ENCODE measurements at regions not wholly inside any gene's neighbourhood (a gene's known extent, or its start where the extent isn't known, plus 50 kb on each side); places are given as distances from the start of the nearest gene placed in this dataset.

- TF ChIP-seq CTCF (IDR thresholded peaks at IDR 0.05; ENCODE audit: low read length) (no peak), EZH2 (IDR thresholded peaks at IDR 0.05; ENCODE audit: borderline replicate concordance, low read length) (no peak)
Measured at GRCh38 chrX:10370976-10371375, 214.2 kb downstream of the CLCN4 start.
